GM19043 (cell line): ENCODE measurements at regions not wholly inside any gene's neighbourhood (a gene's known extent, or its start where the extent isn't known, plus 50 kb on each side); places are given as distances from the start of the nearest gene placed in this dataset.

Experiments
- ATAC-seq: cut with Tn5 transposase; IDR thresholded peaks from one replicate; pipeline ENCODE4 v1.9.1; 2021; ENCODE audit warnings: low read depth; ENCODE audit not compliant: unreplicated experiment

DNA sequence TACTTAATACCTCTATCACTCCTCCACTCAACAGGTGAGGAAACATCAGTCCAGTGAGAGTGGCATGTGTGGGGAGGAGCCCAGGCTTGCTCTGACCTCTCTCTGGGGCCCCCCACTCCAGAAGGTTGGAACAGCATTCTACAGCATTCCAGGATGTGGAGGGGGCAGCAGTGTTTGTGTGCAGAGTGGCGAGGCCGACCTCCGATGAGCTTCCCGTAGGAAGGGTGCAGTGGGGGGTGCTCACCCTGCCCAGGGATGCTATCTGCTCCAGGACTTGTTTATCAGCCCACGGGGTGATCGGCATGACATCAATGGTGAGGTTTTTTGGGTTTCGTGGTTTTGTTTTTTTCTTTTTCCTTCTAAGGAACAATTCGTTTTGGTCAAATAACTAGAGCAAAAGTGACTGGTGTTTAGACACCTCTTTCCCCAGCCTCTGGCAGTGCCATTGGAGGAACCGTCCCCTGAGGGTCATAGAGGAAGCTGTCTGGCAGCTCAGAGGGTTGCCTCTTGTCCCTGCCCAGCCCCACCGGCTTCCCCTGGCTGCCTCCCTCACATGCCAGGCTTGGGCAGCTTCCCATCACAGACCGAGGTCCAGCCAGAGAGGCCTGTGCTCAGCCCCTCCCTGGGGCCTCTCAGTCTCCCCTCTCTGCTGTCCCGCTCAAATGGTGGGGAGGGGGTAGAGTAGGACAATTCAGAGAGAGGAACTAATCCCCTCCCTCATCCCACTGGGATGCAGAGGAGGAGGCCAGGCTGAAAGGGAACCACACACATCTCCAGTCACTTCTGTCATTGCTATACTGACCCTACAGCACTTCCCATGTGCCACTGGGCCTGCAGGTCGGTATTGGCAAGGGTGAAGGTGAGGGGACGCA is 96.5 kb downstream of the ZFP36L2 start:
- no peak for ATAC-seq

DNA sequence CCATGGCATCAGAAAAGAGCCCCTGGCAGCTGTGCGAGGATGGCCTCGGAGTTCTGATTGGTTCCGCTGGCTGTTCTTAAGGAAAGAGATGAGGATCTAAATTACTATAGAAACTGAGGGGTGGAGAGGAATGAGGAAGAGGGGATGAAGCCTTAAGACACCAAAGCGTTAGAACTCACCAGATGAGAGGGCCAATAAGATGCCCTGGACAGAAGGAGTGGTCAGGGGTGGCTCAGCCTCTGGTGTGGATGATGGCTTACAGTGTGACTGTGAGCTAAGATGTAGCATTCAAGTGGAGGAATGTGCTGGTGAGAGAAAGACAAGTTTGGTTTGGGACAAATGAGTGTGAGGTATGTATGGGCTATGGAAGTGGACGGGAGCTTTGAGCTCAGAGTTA is 97.8 kb downstream of the ZFP36L2 start:
- no peak for ATAC-seq

DNA sequence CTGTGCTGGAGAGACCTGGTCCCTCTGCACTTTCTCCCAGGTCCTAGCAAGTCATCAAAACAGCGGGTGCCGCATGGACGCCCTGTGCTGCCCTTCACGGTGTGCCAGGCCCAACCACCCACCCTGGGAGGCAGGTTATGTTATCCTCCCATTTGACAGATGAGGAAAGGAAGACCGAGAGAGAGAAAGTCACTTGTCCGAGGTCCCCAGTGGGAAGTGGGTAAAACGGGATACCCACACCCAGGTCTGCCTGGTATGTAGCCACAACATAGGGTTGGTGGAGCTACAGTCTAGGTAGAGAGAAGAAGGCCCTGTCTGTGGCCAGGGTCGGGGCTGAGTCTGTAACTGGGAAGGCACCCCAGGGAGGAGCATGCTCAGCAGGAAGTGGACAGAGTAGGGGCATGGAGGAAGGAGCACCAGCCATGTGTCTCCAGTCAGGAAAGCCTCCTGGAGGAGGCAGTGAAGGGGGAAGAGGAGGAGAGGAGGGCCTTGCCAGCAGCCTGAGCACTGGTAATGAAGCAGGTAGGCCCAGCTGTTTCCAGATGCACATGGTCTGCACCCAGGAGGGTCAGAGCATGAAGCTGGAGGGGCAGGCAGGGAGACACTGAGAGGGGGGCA is 98.4 kb downstream of the ZFP36L2 start:
- ATAC-seq = no peak

DNA sequence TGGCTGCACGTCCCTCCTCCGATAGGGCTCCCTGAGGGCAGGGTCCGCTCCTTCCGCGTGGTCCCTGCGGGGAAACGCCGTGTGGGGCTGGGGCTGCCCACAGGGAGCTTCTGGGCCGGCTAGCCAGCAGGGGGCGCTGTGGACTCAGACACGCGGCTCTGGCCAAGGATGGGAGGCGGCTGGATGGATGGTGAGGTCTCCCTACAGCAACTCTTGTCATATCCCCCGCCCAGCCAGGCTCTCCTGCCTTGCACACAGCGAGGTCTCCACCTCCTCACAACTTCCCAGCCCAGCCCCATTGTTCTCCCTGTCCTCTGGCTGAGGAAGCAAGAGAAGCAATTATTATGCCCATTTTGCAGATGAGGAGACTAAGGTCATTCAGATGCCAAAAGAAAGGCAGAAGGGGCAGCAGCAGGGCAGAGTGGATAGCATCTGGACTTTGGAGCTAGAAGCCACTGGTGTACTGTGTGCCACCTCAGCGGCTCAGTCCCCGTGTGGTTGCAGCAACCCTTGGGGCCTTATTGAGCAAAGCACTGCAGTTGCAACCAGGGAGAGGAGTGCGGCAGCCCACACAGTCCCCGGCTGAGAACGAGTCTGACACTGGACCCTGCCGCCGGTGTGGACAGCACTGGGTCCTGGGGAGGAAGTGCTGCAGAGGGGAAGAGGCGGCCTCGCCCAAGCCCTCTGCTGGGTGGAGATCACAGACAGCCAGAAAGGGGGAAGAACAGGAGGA is 99.0 kb downstream of the ZFP36L2 start:
- ATAC-seq = no peak

DNA sequence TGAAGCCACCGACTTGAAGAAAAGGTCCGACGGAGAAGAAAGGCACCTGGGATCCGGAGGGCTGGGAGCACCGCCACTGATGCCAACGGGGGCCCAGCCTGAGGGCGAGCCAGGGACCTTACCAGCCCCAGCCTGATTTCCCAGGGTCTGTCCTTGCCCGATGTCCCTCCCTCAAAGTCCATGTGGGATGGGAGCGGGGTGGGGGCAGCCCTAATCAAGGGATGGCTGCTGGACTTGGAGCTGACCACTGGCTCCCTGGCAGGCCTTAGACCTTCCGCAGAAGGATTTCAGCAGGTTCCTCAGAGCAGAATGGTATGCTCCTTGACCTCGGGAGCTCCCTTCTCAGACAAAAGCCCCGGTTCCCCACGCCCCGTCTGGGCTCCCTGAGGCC is 99.6 kb downstream of the ZFP36L2 start:
- no peak for ATAC-seq

DNA sequence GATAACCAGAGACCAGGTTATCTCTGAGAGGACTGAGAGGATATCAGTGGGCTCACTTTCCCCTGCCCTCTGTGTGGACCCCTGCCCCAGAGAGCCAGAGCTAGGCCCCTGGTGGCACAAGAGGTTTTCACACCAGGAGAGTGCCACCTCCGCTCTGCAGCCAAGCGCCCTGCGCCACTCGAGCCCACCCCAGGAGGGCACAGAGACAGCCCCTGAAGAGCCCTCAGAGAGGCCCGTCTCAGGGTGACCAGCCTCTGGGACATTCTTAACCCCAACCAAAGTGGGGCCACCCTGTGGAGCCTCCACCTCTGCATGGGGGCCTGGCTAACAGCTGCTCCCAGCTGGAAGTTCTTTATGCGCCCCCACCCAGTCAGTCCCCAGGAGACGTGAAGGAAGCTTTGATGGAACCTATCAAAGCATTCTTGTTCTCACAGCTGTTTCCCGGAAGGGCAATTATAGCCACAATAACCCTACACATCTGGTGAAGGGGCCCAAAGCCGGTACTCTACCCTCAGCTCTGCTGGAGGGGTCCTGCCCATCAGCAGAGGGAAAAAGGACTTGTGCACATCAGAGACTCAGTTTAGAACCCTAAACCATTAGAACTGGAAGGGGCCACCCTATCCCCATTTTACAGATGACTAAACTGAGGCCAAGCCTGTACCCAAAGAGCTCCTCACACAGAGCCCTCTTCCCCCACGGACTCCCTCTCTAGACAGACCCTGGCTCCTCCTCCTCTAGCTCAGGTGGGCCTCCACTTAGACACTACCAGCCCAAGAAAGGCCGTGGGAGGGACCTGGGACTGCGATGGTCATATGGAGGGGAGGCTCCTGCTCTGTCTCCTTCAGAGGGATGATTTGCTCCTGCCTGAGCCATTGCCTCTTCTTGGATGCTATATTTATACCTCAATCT is 101.1 kb downstream of the ZFP36L2 start:
- no peak for ATAC-seq

DNA sequence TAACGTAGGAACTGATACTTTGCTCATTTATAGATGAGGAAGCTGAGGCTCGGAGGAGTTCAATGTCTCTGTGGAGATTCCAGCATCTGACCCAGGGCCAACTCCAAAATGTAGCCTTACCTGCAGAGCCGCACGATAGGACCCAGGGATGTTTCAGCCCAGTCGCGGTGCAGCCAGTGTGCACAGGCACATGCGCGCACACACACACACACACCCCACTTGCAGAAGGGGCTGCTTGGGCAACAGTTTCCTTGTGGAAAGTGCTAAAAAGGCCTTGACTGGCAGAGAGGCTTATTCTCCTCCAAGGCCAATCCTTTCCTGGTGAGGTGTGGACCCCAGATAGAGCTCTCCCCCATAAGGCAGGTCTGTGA is 101.7 kb downstream of the ZFP36L2 start:
- ATAC-seq = no peak

DNA sequence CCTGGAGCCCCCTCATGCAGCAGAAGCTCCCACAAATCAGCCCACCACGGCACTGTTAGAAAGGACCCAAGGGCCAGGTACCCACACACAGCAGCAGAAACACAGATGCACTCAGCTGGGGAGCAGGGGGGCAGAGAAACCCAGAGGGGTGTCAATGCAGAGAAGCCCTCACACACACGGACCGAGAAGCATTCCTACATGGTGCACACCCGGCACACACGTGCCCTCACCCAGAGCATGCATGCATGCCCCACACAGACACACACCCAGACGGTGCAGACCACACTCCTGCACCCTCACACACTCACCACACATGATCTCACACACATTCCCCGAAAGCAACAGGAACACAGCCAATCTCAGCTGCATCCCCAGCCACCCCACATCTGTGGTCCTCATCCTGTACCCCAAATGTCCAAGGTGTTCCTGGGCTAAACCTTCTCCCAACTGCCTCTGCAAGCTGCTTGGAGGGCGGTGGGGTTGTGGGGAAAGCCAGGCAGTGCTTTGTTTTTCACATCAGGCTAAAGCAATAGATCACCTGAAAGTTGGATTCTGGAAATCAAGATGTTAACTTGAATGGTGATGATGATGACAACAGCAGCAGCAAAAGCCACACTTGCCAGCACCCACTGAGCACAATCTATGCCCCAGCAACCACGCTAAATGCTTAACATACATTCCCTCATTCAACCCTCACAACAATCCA is 102.3 kb downstream of the ZFP36L2 start:
- ATAC-seq = no peak

DNA sequence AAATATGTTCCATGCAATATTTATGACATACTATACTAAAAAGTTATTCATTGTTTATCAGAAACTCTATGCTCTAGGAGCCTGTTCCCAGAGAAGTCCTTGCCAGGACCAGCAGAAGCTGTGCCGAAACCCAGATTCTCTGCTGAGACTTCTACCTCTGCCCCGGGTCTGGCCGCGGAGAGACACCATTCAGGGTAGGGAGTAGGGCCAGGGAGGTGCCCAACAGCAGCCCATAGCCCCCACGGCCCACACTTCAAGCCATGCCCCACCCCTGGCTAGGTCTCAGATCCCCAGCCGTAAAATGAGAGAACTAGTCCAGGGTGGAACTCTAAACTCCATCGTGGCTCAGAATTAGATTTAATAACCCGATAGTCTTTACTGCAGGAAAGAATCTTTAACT is 102.9 kb downstream of the ZFP36L2 start:
- ATAC-seq = no peak

DNA sequence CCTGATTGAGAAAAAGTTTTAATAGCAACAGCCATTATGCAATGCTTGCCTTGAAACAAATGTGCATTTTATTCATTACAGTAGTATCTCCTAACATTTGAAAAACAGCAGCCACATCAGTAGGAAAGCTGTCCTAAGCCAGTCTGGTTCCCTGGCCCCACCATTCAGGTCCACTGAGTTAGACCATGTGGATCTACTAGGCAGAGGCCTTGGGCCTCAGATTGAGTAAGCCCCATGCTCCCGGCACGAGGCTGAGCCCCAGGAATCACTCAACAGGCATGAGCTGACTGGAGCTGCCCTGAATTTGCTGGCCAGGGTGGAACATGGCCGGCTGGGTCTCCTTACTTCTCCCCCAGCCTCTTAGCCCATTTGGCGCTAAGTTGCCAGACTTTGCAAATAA is 103.4 kb downstream of the ZFP36L2 start:
- no peak for ATAC-seq

DNA sequence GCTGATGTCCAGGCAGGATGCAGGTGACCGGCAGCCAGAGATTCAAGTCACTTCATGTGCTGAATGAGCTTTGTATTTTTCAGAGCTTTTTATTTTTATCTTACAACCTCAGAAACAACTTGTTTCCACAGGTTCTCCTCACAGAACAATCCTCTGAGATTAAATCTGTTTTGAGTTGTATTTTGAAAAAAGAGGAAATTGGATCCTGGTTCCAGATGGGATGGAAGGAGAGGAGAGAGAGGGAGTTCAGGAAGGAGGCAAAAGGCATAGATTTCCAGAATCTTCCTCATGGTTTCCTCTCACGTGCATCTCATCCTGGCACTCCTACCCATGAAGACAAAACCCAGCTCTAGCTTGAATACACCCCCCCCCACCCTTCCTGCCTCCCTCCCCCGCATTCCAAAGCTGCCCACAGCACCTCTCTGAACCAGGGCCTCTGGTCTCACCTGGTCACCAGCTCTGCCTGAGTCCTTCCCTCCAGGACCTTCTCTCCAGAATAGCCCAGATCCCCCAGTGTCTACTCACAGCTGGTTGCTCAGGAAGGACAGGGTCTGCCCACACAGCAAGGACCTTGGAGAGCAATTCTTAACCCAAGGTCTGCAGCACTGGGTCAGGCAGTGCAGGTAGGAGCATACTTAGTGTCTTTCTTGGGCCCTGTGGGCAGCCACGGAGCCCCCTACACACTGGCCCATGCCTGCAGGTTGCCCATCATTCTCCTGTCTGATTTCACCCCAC is 104.7 kb downstream of the ZFP36L2 start:
- ATAC-seq = no peak

DNA sequence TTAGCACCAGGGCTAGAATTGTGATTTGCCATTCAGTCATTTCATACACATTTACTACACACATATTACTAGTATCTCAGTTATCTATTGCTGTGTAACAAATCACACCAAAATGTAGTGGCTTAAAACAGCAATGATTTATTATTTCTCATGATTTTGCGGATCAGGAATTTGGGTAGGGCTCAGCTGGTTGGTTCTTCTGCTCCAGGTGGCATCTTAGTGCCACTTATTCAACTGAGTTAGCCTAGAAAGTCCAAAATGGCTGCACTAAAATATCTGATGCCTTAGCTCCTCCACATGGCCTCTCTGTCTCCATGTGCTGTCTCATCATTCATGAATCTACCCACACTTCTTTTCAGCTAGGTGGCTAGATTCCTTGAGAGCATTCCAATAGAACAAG is 107.1 kb downstream of the ZFP36L2 start:
- ATAC-seq = no peak

DNA sequence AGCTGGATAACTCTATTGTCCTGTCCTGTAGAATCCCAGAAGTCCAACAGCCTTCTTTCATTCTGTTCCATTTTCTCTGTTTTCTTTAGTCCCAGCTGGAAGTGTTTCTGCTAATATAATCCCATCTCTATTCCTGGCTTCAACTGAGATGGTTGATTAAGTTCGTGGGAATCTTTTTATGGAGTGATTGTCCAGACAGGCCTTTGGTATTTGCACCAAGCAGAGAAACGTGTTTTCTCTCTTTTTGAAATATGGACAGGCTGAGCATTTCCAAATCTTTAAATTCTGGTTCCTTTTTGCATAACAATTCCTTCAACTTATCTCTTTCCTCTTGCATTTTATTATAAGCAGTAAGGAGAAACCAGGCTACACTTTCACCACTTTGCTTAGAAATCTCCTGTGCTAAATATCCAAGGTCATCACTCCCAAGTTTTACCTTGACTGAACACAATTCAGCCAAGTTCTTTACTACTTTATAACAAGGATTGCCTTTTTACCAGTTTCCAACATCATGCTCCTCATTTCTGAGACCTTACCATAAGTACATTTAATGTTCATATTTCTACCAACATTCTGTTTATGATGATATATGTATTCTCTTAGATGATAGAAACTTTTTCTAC is 108.8 kb downstream of the ZFP36L2 start:
- no peak for ATAC-seq

DNA sequence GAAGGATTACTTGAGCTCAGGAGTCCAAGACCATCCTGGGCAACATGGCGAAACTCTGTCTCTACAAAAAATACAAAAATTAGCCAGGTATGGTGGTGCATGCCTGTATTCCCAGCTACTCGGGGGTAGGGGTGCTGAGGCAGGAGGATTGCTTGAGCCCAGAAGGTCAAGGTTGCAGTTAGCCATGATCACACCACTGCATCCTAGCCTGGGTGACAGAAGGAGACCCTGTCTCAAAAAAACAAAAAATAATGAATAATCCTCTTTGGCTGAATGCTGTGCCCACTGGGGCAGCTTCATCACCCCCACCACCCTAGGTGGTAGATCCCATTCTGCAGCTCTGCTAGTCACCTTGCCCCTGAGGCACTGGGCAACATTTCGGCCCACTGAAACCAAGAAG is 109.4 kb downstream of the ZFP36L2 start:
- no peak for ATAC-seq

DNA sequence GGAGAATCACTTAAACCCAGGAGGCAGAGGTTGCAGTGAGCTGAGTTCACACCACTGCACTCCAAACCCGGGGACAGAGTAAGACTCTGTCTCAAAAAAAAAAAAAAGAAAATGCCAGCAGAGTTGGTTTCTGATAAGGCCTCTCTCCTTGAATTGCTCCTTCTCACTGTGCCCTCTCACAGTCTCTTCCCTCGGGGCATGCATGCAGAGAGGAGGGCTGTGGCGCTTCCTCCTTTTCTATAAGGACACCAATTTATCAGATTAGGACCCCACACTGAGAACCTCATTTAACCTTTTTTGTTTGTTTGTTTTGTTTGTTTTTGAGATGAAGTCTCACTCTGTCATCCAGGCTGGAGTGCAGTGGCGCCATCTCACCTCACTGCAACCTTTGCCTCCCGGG is 110.5 kb downstream of the ZFP36L2 start:
- no peak for ATAC-seq

DNA sequence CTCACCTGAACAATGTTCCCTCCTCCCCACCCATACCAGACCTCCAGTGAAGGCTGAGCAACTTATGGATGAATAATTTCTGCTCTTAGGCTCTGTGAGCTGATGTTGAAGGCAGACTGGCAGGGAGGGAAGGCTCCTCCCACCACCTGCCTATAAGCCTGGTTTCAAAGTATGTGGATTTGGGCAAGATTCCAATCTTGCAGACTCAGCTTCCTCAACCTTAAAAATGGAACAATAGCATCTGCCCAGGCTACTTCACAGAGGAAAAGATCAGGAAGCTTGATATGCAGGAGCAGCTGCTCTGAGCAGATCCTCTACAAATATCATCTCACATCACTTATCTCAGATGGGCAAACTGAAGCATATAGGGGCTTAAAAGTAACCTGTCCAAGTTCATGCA is 112.2 kb downstream of the ZFP36L2 start:
- ATAC-seq = no peak

DNA sequence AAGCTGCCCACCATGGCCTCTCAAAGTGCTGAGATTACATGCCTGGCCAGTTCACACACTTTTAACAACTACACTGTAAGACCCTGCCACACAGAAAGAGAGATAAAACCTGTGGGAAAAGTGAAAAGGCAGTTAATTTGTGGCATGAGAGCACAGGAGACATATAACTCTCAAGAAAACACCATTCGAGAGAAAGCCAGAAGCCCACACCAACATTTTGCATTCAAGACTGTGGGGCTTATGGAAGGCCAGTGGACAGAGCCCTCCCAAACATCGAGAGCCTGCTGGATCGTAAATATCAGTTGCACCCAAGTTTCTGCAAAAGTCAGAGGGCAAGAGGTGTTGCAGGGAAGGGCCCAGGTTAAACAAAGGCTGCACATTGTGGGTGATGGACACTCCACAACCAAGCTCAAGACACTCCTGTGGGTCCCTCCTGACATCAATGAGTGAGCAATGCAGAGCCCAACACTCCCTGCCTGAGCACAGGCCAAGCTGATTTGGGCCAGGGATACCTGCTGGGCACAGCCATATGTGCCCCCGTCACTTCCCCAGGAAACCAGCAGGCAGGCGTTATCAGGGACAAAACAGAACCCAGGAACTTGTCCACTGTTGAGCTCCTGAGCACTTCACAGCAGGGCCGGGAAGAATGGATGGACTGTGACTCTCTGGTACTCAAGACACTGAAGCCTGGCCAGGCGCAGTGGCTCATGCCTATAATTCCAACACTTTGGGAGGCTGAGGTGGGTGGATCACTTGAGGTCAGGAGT is 114.4 kb downstream of the ZFP36L2 start:
- ATAC-seq = no peak

DNA sequence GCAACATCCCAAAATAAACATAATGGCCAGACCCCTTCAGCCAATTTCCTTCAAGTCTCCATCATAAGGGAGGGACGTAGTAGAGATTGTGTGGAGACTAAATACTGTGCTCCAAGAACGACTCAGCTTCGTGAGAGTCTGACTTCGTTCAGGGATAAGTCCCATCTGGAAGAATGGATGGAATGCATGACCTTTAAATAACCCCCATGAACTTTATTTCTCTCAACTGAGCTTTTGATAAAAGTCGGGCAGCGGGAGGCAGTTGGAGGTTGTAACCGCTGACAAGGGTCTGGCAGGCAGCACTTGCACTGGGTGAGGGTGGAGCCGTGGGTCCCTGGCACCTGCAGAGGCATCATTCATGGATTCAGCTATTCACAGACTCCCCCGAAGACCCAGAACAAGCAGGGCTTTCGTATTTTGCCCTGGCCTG is 115.9 kb downstream of the ZFP36L2 start:
- no peak for ATAC-seq
